Epidermal melanocyte (primary cell): ENCODE measurements at regions not wholly inside any gene's neighbourhood (a gene's known extent, or its start where the extent isn't known, plus 50 kb on each side); places are given as distances from the start of the nearest gene placed in this dataset.
"Not testable (repeated sequence)": the region's sequence is repeated elsewhere in the genome, so short reads cannot be mapped to it uniquely, and the experiment has no call there.

Experiments used
- DNase-seq: peaks from one replicate; pipeline ENCODE4 v3.0.0; 2011; ENCODE audit warnings: low spot score; ENCODE audit not compliant: insufficient read length

GRCh38 chr1:55430206-55430605, 215.0 kb upstream of the USP24 start:
- not testable (repeated sequence) for DNase-seq

- DNase-seq = peak; percentile 50
Measured at GRCh38 chr1:55428944-55429931, 214.1 kb upstream of the USP24 start.

- no peak for DNase-seq
Measured at GRCh38 chr1:55428231-55428630, 213.1 kb upstream of the USP24 start.

GRCh38 chr1:55427606-55428005, 212.4 kb upstream of the USP24 start:
- peak; percentile 23 for DNase-seq

- no peak for DNase-seq
Measured at GRCh38 chr1:55426619-55427018, 211.5 kb upstream of the USP24 start.

- DNase-seq = no peak
Measured at GRCh38 chr1:55426156-55426555, 211.0 kb upstream of the USP24 start.

- no peak for DNase-seq
Measured at GRCh38 chr1:55425310-55425930, 210.3 kb upstream of the USP24 start.

GRCh38 chr1:55423376-55423775, 208.2 kb upstream of the USP24 start:
- DNase-seq = no peak

GRCh38 chr1:55420929-55421716, 206.0 kb upstream of the USP24 start:
- DNase-seq = no peak

GRCh38 chr1:55420026-55420425, 204.9 kb upstream of the USP24 start:
- no peak for DNase-seq

GRCh38 chr1:55418208-55419000, 203.2 kb upstream of the USP24 start:
- no peak for DNase-seq

GRCh38 chr1:55416164-55416842, 201.1 kb upstream of the USP24 start:
- DNase-seq = no peak

GRCh38 chr1:55413286-55413685, 198.1 kb upstream of the USP24 start:
- DNase-seq = no peak

GRCh38 chr1:55412060-55412459, 196.9 kb upstream of the USP24 start:
- DNase-seq = no peak

- no peak for DNase-seq
Measured at GRCh38 chr1:55402671-55403464, 187.7 kb upstream of the USP24 start.

- DNase-seq = no peak
Measured at GRCh38 chr1:55402142-55402541, 187.0 kb upstream of the USP24 start.

GRCh38 chr1:55400508-55400907, 185.3 kb upstream of the USP24 start:
- peak; percentile 40 for DNase-seq

GRCh38 chr1:55399346-55399745, 184.2 kb upstream of the USP24 start:
- no peak for DNase-seq

- DNase-seq = no peak
Measured at GRCh38 chr1:55396381-55396891, 181.3 kb upstream of the USP24 start.
